Fibroblast of pulmonary artery (primary cell): ENCODE measurements at regions not wholly inside any gene's neighbourhood (a gene's known extent, or its start where the extent isn't known, plus 50 kb on each side); places are given as distances from the start of the nearest gene placed in this dataset.

ENCODE experiments used
- DNase-seq: peaks from one replicate; pipeline ENCODE4 v3.0.0-alpha.2; 2010; ENCODE audit warnings: low read depth
- H3K4me3 ChIP-seq: replicated peaks from 2 replicates; pipeline ENCODE4 v1.5.1; 2011; ENCODE audit warnings: low read depth, mild to moderate bottlenecking, control low read depth, low read length, moderate library complexity
- CTCF ChIP-seq: IDR thresholded peaks from 2 replicates; pipeline ENCODE4 v1.5.1; 2011; ENCODE audit warnings: mild to moderate bottlenecking, control low read depth, low read length, inconsistent platforms; ENCODE audit errors: missing control alignments

- H3K4me3 ChIP-seq: no peak overlapping the region
- no peak for DNase-seq
- no peak for TF ChIP-seq CTCF
Measured at GRCh38 chr20:21583486-21584168, 69.8 kb upstream of the NKX2-2 start.

- H3K4me3 ChIP-seq: no peak overlapping the region
- TF ChIP-seq CTCF: no peak
- no peak for DNase-seq
Measured at GRCh38 chr20:21577551-21577950, 63.7 kb upstream of the NKX2-2 start.

- TF ChIP-seq CTCF: no peak
- DNase-seq: no peak
- H3K4me3 ChIP-seq: no peak overlapping the region
Measured at GRCh38 chr20:21575981-21576740, 62.3 kb upstream of the NKX2-2 start.

GRCh38 chr20:21575167-21575566 is 61.3 kb upstream of the NKX2-2 start:
- TF ChIP-seq CTCF: no peak
- no peak for DNase-seq
- H3K4me3 ChIP-seq: no peak overlapping the region

GRCh38 chr20:21574443-21574842 is 60.6 kb upstream of the NKX2-2 start:
- DNase-seq: no peak
- no peak for TF ChIP-seq CTCF
- no peak overlapping the region for H3K4me3 ChIP-seq

- TF ChIP-seq CTCF: no peak
- DNase-seq: no peak
Measured at GRCh38 chr20:21573259-21573658, 59.4 kb upstream of the NKX2-2 start.

More at GRCh38 chr20:21573259-21573658, 59.4 kb upstream of the NKX2-2 start:
- H3K4me3 ChIP-seq: no peak overlapping the region
